A673 (cell line): ENCODE measurements at regions not wholly inside any gene's neighbourhood (a gene's known extent, or its start where the extent isn't known, plus 50 kb on each side); places are given as distances from the start of the nearest gene placed in this dataset.

ENCODE experiments used
- EZH2 ChIP-seq: fragments of 200-600 bp; sonication (generic); IDR thresholded peaks from 2 replicates; pipeline ENCODE4 v1.6.1; 2017; ENCODE audit warnings: borderline replicate concordance, low read depth, mild to moderate bottlenecking, mixed read lengths, antibody characterized with exemption, low read length; ENCODE audit not compliant: poor library complexity, severe bottlenecking
- TF ChIP-seq, protein P1 (sequence below): fragments of 300-800, 200-600 bp; sonication (generic); conservative IDR thresholded peaks from 2 replicates; pipeline ENCODE4 v1.5.1; 2017; ENCODE audit warnings: low read depth, mild to moderate bottlenecking, antibody characterized with exemption, low read length, moderate library complexity, mixed read lengths

DNA sequence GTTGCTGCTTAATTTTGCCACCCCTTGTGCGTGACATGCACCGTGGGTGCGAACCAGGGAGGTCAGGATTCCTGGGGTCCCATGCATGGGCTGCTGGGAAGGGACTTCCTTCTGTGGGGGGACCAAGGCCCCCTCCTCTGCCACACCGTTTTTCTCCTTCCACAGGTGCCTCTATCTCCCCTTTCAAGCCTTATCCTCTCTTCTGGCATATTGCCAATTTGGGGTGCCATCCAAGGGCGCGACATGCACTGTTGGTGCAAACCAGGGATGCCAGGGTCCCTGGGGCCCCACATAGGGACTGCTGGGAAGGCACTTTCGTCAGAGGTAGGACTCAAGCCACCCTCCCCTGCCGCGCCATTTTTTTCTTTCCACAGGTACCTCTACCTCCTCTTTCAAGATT, 289.0 kb downstream of the ALG10 start:
- TF ChIP-seq, protein P1, sequence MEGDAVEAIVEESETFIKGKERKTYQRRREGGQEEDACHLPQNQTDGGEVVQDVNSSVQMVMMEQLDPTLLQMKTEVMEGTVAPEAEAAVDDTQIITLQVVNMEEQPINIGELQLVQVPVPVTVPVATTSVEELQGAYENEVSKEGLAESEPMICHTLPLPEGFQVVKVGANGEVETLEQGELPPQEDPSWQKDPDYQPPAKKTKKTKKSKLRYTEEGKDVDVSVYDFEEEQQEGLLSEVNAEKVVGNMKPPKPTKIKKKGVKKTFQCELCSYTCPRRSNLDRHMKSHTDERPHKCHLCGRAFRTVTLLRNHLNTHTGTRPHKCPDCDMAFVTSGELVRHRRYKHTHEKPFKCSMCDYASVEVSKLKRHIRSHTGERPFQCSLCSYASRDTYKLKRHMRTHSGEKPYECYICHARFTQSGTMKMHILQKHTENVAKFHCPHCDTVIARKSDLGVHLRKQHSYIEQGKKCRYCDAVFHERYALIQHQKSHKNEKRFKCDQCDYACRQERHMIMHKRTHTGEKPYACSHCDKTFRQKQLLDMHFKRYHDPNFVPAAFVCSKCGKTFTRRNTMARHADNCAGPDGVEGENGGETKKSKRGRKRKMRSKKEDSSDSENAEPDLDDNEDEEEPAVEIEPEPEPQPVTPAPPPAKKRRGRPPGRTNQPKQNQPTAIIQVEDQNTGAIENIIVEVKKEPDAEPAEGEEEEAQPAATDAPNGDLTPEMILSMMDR: no peak
- TF ChIP-seq EZH2: no peak
